GM18861 (cell line): ENCODE measurements at regions not wholly inside any gene's neighbourhood (a gene's known extent, or its start where the extent isn't known, plus 50 kb on each side); places are given as distances from the start of the nearest gene placed in this dataset.
A peak's percentile ranks its signal among the peaks of the same experiment; 100 is the strongest.
"Not testable (repeated sequence)": the region's sequence is repeated elsewhere in the genome, so short reads cannot be mapped to it uniquely, and the experiment has no call there.

ENCODE experiments used
- ATAC-seq: cut with Tn5 transposase; IDR thresholded peaks from one replicate; pipeline ENCODE4 v1.9.1; 2021; ENCODE audit not compliant: unreplicated experiment

- ATAC-seq: not testable (repeated sequence)
Observed at GRCh38 chr21:25531538-25532250, 75.6 kb downstream of the MRPL39 start.

- ATAC-seq: no peak
Observed at GRCh38 chr21:25528515-25528914, 78.8 kb downstream of the MRPL39 start.

- no peak for ATAC-seq
Observed at GRCh38 chr21:25518491-25518911, 88.8 kb downstream of the MRPL39 start.

- no peak for ATAC-seq
Observed at GRCh38 chr21:25515484-25516405, 91.5 kb downstream of the MRPL39 start.

GRCh38 chr21:25513810-25514209, 93.5 kb downstream of the MRPL39 start:
- no peak for ATAC-seq

GRCh38 chr21:25512095-25513081, 94.9 kb downstream of the MRPL39 start:
- no peak for ATAC-seq

- peak; percentile 37 for ATAC-seq
Observed at GRCh38 chr21:25509862-25510261, 97.4 kb downstream of the MRPL39 start.

- no peak for ATAC-seq
Observed at GRCh38 chr21:25508364-25508763, 98.9 kb downstream of the MRPL39 start.

GRCh38 chr21:25507522-25507921, 99.8 kb downstream of the MRPL39 start:
- ATAC-seq: peak; percentile 36

GRCh38 chr21:25506887-25507286, 100.4 kb downstream of the MRPL39 start:
- ATAC-seq: no peak

GRCh38 chr21:25506261-25506660, 101.0 kb downstream of the MRPL39 start:
- ATAC-seq: no peak

- no peak for ATAC-seq
Observed at GRCh38 chr21:25503981-25504380, 103.3 kb downstream of the MRPL39 start.

GRCh38 chr21:25501996-25502665, 105.2 kb downstream of the MRPL39 start:
- peak; percentile 68 for ATAC-seq

GRCh38 chr21:25501462-25501861, 105.8 kb downstream of the MRPL39 start:
- ATAC-seq: peak; percentile 2

- ATAC-seq: no peak
Observed at GRCh38 chr21:25500598-25500997, 106.7 kb downstream of the MRPL39 start.

GRCh38 chr21:25496825-25497482, 110.3 kb downstream of the MRPL39 start:
- no peak for ATAC-seq

- ATAC-seq: no peak
Observed at GRCh38 chr21:25494804-25495203, 112.5 kb downstream of the MRPL39 start.

- no peak for ATAC-seq
Observed at GRCh38 chr21:25493722-25494121, 113.6 kb downstream of the MRPL39 start.

- ATAC-seq: no peak
Observed at GRCh38 chr21:25491267-25491666, 116.0 kb downstream of the MRPL39 start.

GRCh38 chr21:25490742-25491141, 116.5 kb downstream of the MRPL39 start:
- ATAC-seq: no peak
